H1 (cell line): ENCODE measurements at regions not wholly inside any gene's neighbourhood (a gene's known extent, or its start where the extent isn't known, plus 50 kb on each side); places are given as distances from the start of the nearest gene placed in this dataset.

Experiments used
- CHD1 ChIP-seq: IDR thresholded peaks from 2 replicates; pipeline ENCODE4 v1.6.1; 2012; ENCODE audit warnings: low read depth, low read length, improper control_type of control experiment
- E2F6 ChIP-seq: IDR thresholded peaks from 2 replicates; pipeline ENCODE4 v1.6.1; 2012; ENCODE audit warnings: inconsistent platforms
- HDAC6 ChIP-seq: IDR thresholded peaks from one replicate; pipeline ENCODE4 v1.7.1; 2012; ENCODE audit warnings: low read depth, mild to moderate bottlenecking, inconsistent platforms, low read length, moderate library complexity
- MAFK ChIP-seq: IDR thresholded peaks from 2 replicates; pipeline ENCODE4 v1.6.1; 2012; ENCODE audit warnings: low read depth, mild to moderate bottlenecking, improper control_type of control experiment, low read length

DNA sequence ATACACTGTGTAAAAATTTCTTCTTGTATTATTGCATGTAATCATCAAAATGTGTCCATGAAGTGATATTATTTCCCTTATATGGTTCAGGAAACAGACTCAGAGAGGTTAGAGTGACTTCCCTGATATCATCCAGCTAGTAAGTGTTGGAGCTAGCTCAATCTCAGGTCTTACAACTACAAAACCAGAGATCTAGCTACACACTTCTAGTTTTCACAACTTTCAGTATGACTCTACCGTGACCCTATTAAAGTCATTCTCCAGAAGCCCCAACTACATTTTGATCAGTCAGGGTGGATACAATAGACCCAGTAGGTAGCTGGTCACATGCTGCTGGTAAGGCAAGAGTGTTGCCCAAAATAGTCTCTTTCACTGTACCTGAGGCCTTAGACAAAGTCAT lies 165.3 kb downstream of the GOLIM4 start (continued):
- TF ChIP-seq MAFK = no peak
- TF ChIP-seq CHD1 = no peak
- TF ChIP-seq E2F6 = no peak
- TF ChIP-seq HDAC6 = no peak
